ENCODE measurements at regions not wholly inside any gene's neighbourhood (a gene's known extent, or its start where the extent isn't known, plus 50 kb on each side); places are given as distances from the start of the nearest gene placed in this dataset.

- H3K4me1 ChIP-seq (ENCODE audit: control insufficient read depth in 1 of 2, insufficient read depth in 2 of 2, low read length in 2 of 2), result peaks cover 7 to 15% of the 10 kb centered on the region in 2 experiments; a peak in 3 of 4 replicates
- CTCF ChIA-PET, result interaction anchor here (1.3 kb wide), 1 partner anchor 12 kb away, joined by 4 read pairs; no protein-coding TSS in a partner anchor
- H3K36me3 ChIP-seq (ENCODE audit: control insufficient read depth in 1 of 2, insufficient read depth in 2 of 2, low read length in 2 of 2), result no peaks in the 10 kb centered on the region
- peak overlapping the region; percentile 68 for H3K4me2 ChIP-seq (ENCODE audit: low read length)
- H3K27ac ChIP-seq (ENCODE audit: low read depth, low read length), result no peak overlapping the region
- no peak overlapping the region for H3K9ac ChIP-seq (ENCODE audit: low read length)
- peak; percentile 49 for ATAC-seq
- no peaks in the 10 kb centered on the region for H3K9me3 ChIP-seq (ENCODE audit: control insufficient read depth in 1 of 2, insufficient read depth in 1 of 2, low read depth in 1 of 2, low read length in 2 of 2)
- no TSS peak for BruUV-seq (replicated peaks)
- RAD21 ChIA-PET (ENCODE audit: low non-redundant PET in 1 of 2, low total read pairs in 2 of 2, uncharacterized antibody in 2 of 2, unreplicated experiment in 2 of 2), result no interaction called here
- POLR2A ChIA-PET, result interaction anchor here (1.3 kb wide), 1 partner anchor 12 kb away, joined by 4 read pairs; no protein-coding TSS in a partner anchor
- peak overlapping the region; percentile 4 to 33; a peak in 3 of 4 replicates for H3K4me3 ChIP-seq (replicated peaks in 1 of 2; ENCODE audit: low read depth in 1 of 2, low read length in 2 of 2)
- TF ChIP-seq MAX (IDR thresholded peaks at IDR 0.05) (peak; percentile 40; the same call in 1 of the 2 replicates), SP1 (IDR thresholded peaks at IDR 0.05; ENCODE audit: low read depth) (peak; percentile 41; the same call in 1 of the 2 replicates), ZNF274 (IDR thresholded peaks at IDR 0.05; ENCODE audit: low read depth, low read length) (no peak)
- peaks cover 8% of the 10 kb centered on the region; the same call in 1 of the 2 replicates for H3K27me3 ChIP-seq (ENCODE audit: insufficient read depth, low read length)
- no peaks in the 10 kb centered on the region for H4K20me1 ChIP-seq (ENCODE audit: insufficient read depth)
- H3K9me2 ChIP-seq (ENCODE audit: insufficient read depth), result no peaks in the 10 kb centered on the region
- H3K79me2 ChIP-seq (ENCODE audit: insufficient read depth, low read length), result no peaks in the 10 kb centered on the region
- DNase-seq (ENCODE audit: low read depth, low spot score), result peak; percentile 88
- H2AFZ ChIP-seq (ENCODE audit: low read depth, low read length, poor library complexity, severe bottlenecking), result peak overlapping the region; percentile 83
- intact Hi-C loops (cut with micrococcal nuclease), result no loop called here
These were observed 76.2 kb upstream of the VPREB1 start for GRCh38 chr22:22168190-22168940.

GRCh38 chr22:22167791-22168189 lies 76.8 kb upstream of the VPREB1 start:
- Histone ChIP-seq H3K27ac (ENCODE audit: low read depth, low read length) (no peak overlapping the region), H3K9me3 (ENCODE audit: control insufficient read depth in 1 of 2, insufficient read depth in 1 of 2, low read depth in 1 of 2, low read length in 2 of 2) (no peaks in the 10 kb centered on the region), H2AFZ (ENCODE audit: low read depth, low read length, poor library complexity, severe bottlenecking) (no peak overlapping the region), H3K4me1 (ENCODE audit: control insufficient read depth in 1 of 2, insufficient read depth in 2 of 2, low read length in 2 of 2) (peaks cover 7 to 15% of the 10 kb centered on the region in 2 experiments; a peak in 3 of 4 replicates), H3K27me3 (ENCODE audit: insufficient read depth, low read length) (peaks cover 8% of the 10 kb centered on the region; the same call in 1 of the 2 replicates), H3K9me2 (ENCODE audit: insufficient read depth) (no peaks in the 10 kb centered on the region), H3K4me3 (replicated peaks in 1 of 2; ENCODE audit: low read depth in 1 of 2, low read length in 2 of 2) (no peak overlapping the region), H3K79me2 (ENCODE audit: insufficient read depth, low read length) (no peaks in the 10 kb centered on the region), H3K4me2 (ENCODE audit: low read length) (peak overlapping the region; percentile 68; the same call in 1 of the 2 replicates), H3K36me3 (ENCODE audit: control insufficient read depth in 1 of 2, insufficient read depth in 2 of 2, low read length in 2 of 2) (no peaks in the 10 kb centered on the region), H4K20me1 (ENCODE audit: insufficient read depth) (no peaks in the 10 kb centered on the region), H3K9ac (ENCODE audit: low read length) (no peak overlapping the region)
- no peak for TF ChIP-seq RAD21 (IDR thresholded peaks at IDR 0.05; ENCODE audit: low read depth)
- TF ChIP-seq CEBPB (IDR thresholded peaks at IDR 0.05; ENCODE audit: low read depth), result no peak
- no peak for TF ChIP-seq EZH2phosphoT487 (IDR thresholded peaks at IDR 0.05; ENCODE audit: borderline replicate concordance)
- TF ChIP-seq SP1 (IDR thresholded peaks at IDR 0.05; ENCODE audit: low read depth), result no peak
- TF ChIP-seq REST (IDR thresholded peaks at IDR 0.05; ENCODE audit: low read depth), result no peak
- TF ChIP-seq SIN3A (IDR thresholded peaks at IDR 0.05; ENCODE audit: low read depth), result no peak
- ChIA-PET POLR2A (no interaction called here), CTCF (interaction anchor here (1.3 kb wide), 1 partner anchor 11 kb away, joined by 4 read pairs; no protein-coding TSS in a partner anchor), RAD21 (ENCODE audit: low non-redundant PET in 1 of 2, low total read pairs in 2 of 2, uncharacterized antibody in 2 of 2, unreplicated experiment in 2 of 2) (no interaction called here)
- DNase-seq (ENCODE audit: low read depth, low spot score), result no peak
- intact Hi-C loops (cut with micrococcal nuclease), result no loop called here
- ATAC-seq, result no peak
- BruUV-seq (replicated peaks), result no TSS peak
